SK-N-SH treated with all-trans-retinoic acid at 6 μM for 48 hours (cell line): ENCODE measurements at regions not wholly inside any gene's neighbourhood (a gene's known extent, or its start where the extent isn't known, plus 50 kb on each side); places are given as distances from the start of the nearest gene placed in this dataset.

ENCODE experiments used
- ESRRG ChIP-seq: fragments of 250-450 bp; sonication (Bioruptor Pico); IDR thresholded peaks from 2 replicates; pipeline ENCODE4 v1.6.1; 2021; ENCODE audit warnings: mild to moderate bottlenecking
- GLIS3 ChIP-seq: fragments of 250-450 bp; sonication (Bioruptor Pico); IDR thresholded peaks from 2 replicates; pipeline ENCODE4 v1.5.0; 2020; ENCODE audit warnings: mild to moderate bottlenecking, moderate library complexity
- TOX ChIP-seq: fragments of 250-450 bp; sonication (Bioruptor Pico); IDR thresholded peaks from 2 replicates; pipeline ENCODE4 v1.8.0; 2021; ENCODE audit warnings: mild to moderate bottlenecking, moderate library complexity, borderline replicate concordance
- ZNF70 ChIP-seq: fragments of 450-650 bp; formaldehyde crosslinking; IDR thresholded peaks from 2 replicates; pipeline ENCODE4 v1.5.0; 2020; ENCODE audit warnings: mild to moderate bottlenecking, moderate library complexity

DNA sequence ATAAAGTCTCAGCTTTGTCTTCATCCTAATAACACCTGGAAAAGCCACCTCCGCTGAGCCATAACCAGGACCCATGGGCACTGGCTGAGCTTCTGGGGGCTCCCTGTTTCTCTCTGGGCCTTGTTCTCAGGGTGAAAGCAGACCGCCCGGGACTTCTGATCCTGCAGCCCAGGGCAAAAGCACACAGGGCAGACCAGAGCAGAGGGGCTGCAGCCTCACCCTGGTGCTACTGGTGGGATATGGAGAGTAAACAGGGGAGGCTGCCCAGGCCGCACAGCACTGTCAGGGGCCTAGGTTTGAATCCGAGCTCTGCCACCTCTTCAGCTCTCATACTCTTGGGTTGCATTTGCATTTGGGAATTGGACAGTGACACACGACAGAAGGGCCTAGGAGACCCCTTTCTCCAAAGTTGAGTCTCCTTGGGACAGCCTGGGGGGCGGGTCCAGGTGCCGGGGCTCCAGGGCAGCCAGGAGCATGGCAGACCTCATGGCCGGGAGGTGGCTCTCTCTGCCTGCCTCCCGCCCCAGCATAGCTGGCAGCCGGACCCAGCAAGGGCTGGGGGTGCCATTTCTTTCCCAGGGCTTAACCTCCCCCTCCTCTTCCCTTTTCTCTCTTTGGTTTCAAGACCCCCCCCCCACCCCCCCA is 164.9 kb downstream of the INHBB start:
- TF ChIP-seq ESRRG (CRISPR knock-in tag) (no peak), GLIS3 (no peak), ZNF70 (CRISPR knock-in tag) (no peak), TOX (CRISPR knock-in tag) (no peak)
